ENCODE measurements at regions not wholly inside any gene's neighbourhood (a gene's known extent, or its start where the extent isn't known, plus 50 kb on each side); places are given as distances from the start of the nearest gene placed in this dataset.

- no peaks in the 10 kb centered on the region for H3K4me1 ChIP-seq
- TF ChIP-seq CTCF (IDR thresholded peaks at IDR 0.05) (no peak), POLR2A (IDR thresholded peaks at IDR 0.05) (no peak)
- no peak overlapping the region for H3K27ac ChIP-seq
- intact Hi-C loops (cut with DNase I): no loop called here
- H3K27me3 ChIP-seq: no peaks in the 10 kb centered on the region
- no peaks in the 10 kb centered on the region for H3K9me3 ChIP-seq
- DNase-seq: no peak
- ATAC-seq: no peak
- 55 to 70% methylated on average over 2 of the region's 2 CpGs for WGBS, 2 donors
- no peaks in the 10 kb centered on the region for H3K36me3 ChIP-seq (replicated peaks in 1 of 2; ENCODE audit: insufficient read depth in 1 of 2, low read depth in 2 of 2)
- no peak overlapping the region for H3K4me3 ChIP-seq
Observed at GRCh38 chr11:27266125-27266524, 96.9 kb downstream of the CCDC34 start.

GRCh38 chr11:27263986-27264385 lies 99.0 kb downstream of the CCDC34 start:
- WGBS, 2 donors: 80 to 90% methylated on average over 3 of the region's 3 CpGs
- Histone ChIP-seq H3K4me3 (no peak overlapping the region), H3K27ac (no peak overlapping the region), H3K27me3 (no peaks in the 10 kb centered on the region), H3K4me1 (no peaks in the 10 kb centered on the region), H3K36me3 (replicated peaks in 1 of 2; ENCODE audit: insufficient read depth in 1 of 2, low read depth in 2 of 2) (no peaks in the 10 kb centered on the region), H3K9me3 (no peaks in the 10 kb centered on the region)
- ATAC-seq: no peak
- TF ChIP-seq CTCF (IDR thresholded peaks at IDR 0.05) (no peak), POLR2A (IDR thresholded peaks at IDR 0.05) (no peak)
- DNase-seq: no peak
- intact Hi-C loops (cut with DNase I): no loop called here

- no peaks in the 10 kb centered on the region for H3K36me3 ChIP-seq (replicated peaks in 1 of 2; ENCODE audit: insufficient read depth in 1 of 2, low read depth in 2 of 2)
- intact Hi-C loops (cut with DNase I): no loop called here
- no peak overlapping the region for H3K27ac ChIP-seq
- H3K9me3 ChIP-seq: no peaks in the 10 kb centered on the region
- no peak overlapping the region for H3K4me3 ChIP-seq
- no peaks in the 10 kb centered on the region for H3K4me1 ChIP-seq
- TF ChIP-seq CTCF (IDR thresholded peaks at IDR 0.05) (no peak), POLR2A (IDR thresholded peaks at IDR 0.05) (no peak)
- H3K27me3 ChIP-seq: no peaks in the 10 kb centered on the region
- ATAC-seq (no peak), DNase-seq (no peak)
Observed at GRCh38 chr11:27263046-27263445, 100.0 kb downstream of the CCDC34 start.

- Histone ChIP-seq H3K4me1 (no peaks in the 10 kb centered on the region), H3K27me3 (no peaks in the 10 kb centered on the region), H3K9me3 (no peaks in the 10 kb centered on the region), H3K36me3 (replicated peaks in 1 of 2; ENCODE audit: insufficient read depth in 1 of 2, low read depth in 2 of 2) (no peaks in the 10 kb centered on the region), H3K4me3 (no peak overlapping the region), H3K27ac (no peak overlapping the region)
- TF ChIP-seq CTCF (IDR thresholded peaks at IDR 0.05): no peak
- TF ChIP-seq POLR2A (IDR thresholded peaks at IDR 0.05): no peak
- no peak for DNase-seq
- intact Hi-C loops (cut with DNase I): no loop called here
- ATAC-seq: no peak
Observed at GRCh38 chr11:27255447-27255828, 107.6 kb downstream of the CCDC34 start.

- intact Hi-C loops (cut with DNase I): no loop called here
- ATAC-seq: no peak
- H3K9me3 ChIP-seq: no peaks in the 10 kb centered on the region
- no peaks in the 10 kb centered on the region for H3K36me3 ChIP-seq (replicated peaks in 1 of 2; ENCODE audit: insufficient read depth in 1 of 2, low read depth in 2 of 2)
- no peak overlapping the region for H3K4me3 ChIP-seq
- no peak for TF ChIP-seq CTCF (IDR thresholded peaks at IDR 0.05)
- TF ChIP-seq POLR2A (IDR thresholded peaks at IDR 0.05): no peak
- no peaks in the 10 kb centered on the region for H3K4me1 ChIP-seq
- no peaks in the 10 kb centered on the region for H3K27me3 ChIP-seq
- H3K27ac ChIP-seq: no peak overlapping the region
- 55 to 63% methylated on average over 1 of the region's 1 CpG for WGBS, 2 donors
- DNase-seq: no peak
Observed at GRCh38 chr11:27254744-27255446, 108.1 kb downstream of the CCDC34 start.
